IMR-90 (cell line): ENCODE measurements at regions not wholly inside any gene's neighbourhood (a gene's known extent, or its start where the extent isn't known, plus 50 kb on each side); places are given as distances from the start of the nearest gene placed in this dataset.

Experiments used
- ATAC-seq: fragments of 200-7000 bp; cut with Tn5 transposase; 2 replicates; pipeline ENCODE4 v1.9.1; 2020; ENCODE audit warnings: low read depth, mild to moderate bottlenecking, moderate library complexity
- BruUV-seq: library from RNA; stranded (reverse); fragments of 400-500 nt; replicated peaks from 2 replicates; lab custom pipeline; 2021; lab: Mats Ljungman, UMichigan
- CTCF ChIA-PET: fragments of 300-600 bp; formaldehyde crosslinking; extraction: SDS; loops from one replicate; lab custom pipeline; 2021; ENCODE audit warnings: antibody characterized with exemption; lab: Yijun Ruan, JAX
- POLR2A ChIA-PET: fragments of 300-600 bp; sonication (Branson Sonifier 250); formaldehyde crosslinking; loops from one replicate; lab custom pipeline; 2022; ENCODE audit warnings: antibody characterized with exemption; ENCODE audit not compliant: unreplicated experiment; lab: Charles Lee
- DNase-seq: peaks from one replicate; pipeline ENCODE4 v3.0.0; 2013
- H2AFZ ChIP-seq: replicated peaks from 2 replicates; pipeline ENCODE3; 2013; ENCODE audit warnings: low read length, mild to moderate bottlenecking; ENCODE audit not compliant: poor library complexity
- H2AK5ac ChIP-seq: 2 replicates; pipeline ENCODE4 v1.6.1; 2013; ENCODE audit warnings: low read depth, low read length, inconsistent platforms
- H2AK9ac ChIP-seq: replicated peaks from 2 replicates; pipeline ENCODE3; 2013; ENCODE audit warnings: mild to moderate bottlenecking, low read depth, low read length, moderate library complexity; ENCODE audit not compliant: poor library complexity
- H2BK120ac ChIP-seq: 2 replicates; pipeline ENCODE4 v1.6.1; 2013; ENCODE audit warnings: low read depth, low read length, inconsistent platforms
- H2BK15ac ChIP-seq: 3 replicates; pipeline ENCODE4 v1.6.1; 2013; ENCODE audit warnings: low read depth, low read length, inconsistent platforms
- H2BK20ac ChIP-seq: 2 replicates; pipeline ENCODE4 v1.6.1; 2013; ENCODE audit warnings: low read depth, mild to moderate bottlenecking, inconsistent platforms, low read length, moderate library complexity
- H2BK5ac ChIP-seq: 2 replicates; pipeline ENCODE4 v1.6.1; 2013; ENCODE audit warnings: mild to moderate bottlenecking, low read depth, low read length, inconsistent platforms; ENCODE audit not compliant: poor library complexity, severe bottlenecking
- H3K14ac ChIP-seq: replicated peaks from 2 replicates; pipeline ENCODE4 v1.6.1; 2013; ENCODE audit warnings: low read depth, low read length, inconsistent platforms
- H3K18ac ChIP-seq: 2 replicates; pipeline ENCODE4 v1.6.1; 2013; ENCODE audit warnings: low read depth, low read length, control low read depth
- H3K23ac ChIP-seq: 2 replicates; pipeline ENCODE4 v1.6.1; 2013; ENCODE audit warnings: low read depth, low read length, inconsistent platforms
- H3K27ac ChIP-seq: 2 replicates; pipeline ENCODE4 v1.5.1; 2013; ENCODE audit warnings: mild to moderate bottlenecking, control low read depth, low read length; ENCODE audit not compliant: insufficient read depth
- H3K27me3 ChIP-seq: 2 replicates; pipeline ENCODE4 v1.6.1; 2013; ENCODE audit warnings: low read length; ENCODE audit not compliant: control insufficient read depth, insufficient read depth
- H3K36me3 ChIP-seq: 2 replicates; pipeline ENCODE4 v1.6.1; 2013; ENCODE audit warnings: low read length, mixed read lengths; ENCODE audit not compliant: control insufficient read depth, insufficient read depth
- H3K4ac ChIP-seq: 2 replicates; pipeline ENCODE4 v1.6.1; 2013; ENCODE audit warnings: low read depth, low read length, inconsistent platforms
- H3K4me1 ChIP-seq: 2 replicates; pipeline ENCODE4 v1.6.1; 2013; ENCODE audit warnings: low read length, mixed read lengths; ENCODE audit not compliant: control insufficient read depth, insufficient read depth
- H3K4me2 ChIP-seq: 2 replicates; pipeline ENCODE4 v1.6.1; 2013; ENCODE audit warnings: low read depth, mild to moderate bottlenecking, control low read depth, low read length, moderate library complexity
- H3K4me3 ChIP-seq: 2 replicates; pipeline ENCODE4 v1.5.1; 2013; ENCODE audit warnings: low read depth, mild to moderate bottlenecking, control low read depth, low read length, moderate library complexity; ENCODE audit not compliant: insufficient read depth
- H3K56ac ChIP-seq: 2 replicates; pipeline ENCODE4 v1.6.1; 2013; ENCODE audit warnings: low read length, inconsistent platforms; ENCODE audit not compliant: insufficient read depth; ENCODE audit errors: extremely low read depth
- H3K79me1 ChIP-seq, 2 experiments: 2 replicates each; pipeline ENCODE4 v1.6.1; 2013; ENCODE audit warnings: low read length in 2 of 2, inconsistent platforms in 1 of 2, low read depth in 1 of 2
- H3K9ac ChIP-seq: 2 replicates; pipeline ENCODE4 v1.6.1; 2013; ENCODE audit warnings: low read depth, low read length, control low read depth
- H3K9me1 ChIP-seq: 2 replicates; pipeline ENCODE4 v1.6.1; 2013; ENCODE audit warnings: low read length, inconsistent platforms; ENCODE audit not compliant: insufficient read depth
- H3K9me3 ChIP-seq: 2 replicates; pipeline ENCODE4 v1.6.1; 2013; ENCODE audit warnings: low read length; ENCODE audit not compliant: control insufficient read depth, insufficient read depth
- H4K20me1 ChIP-seq: 2 replicates; pipeline ENCODE4 v1.6.1; 2013; ENCODE audit warnings: low read length, inconsistent platforms; ENCODE audit not compliant: insufficient read depth
- H4K5ac ChIP-seq: 2 replicates; pipeline ENCODE4 v1.6.1; 2013; ENCODE audit warnings: mild to moderate bottlenecking, low read depth, low read length, control low read depth
- H4K8ac ChIP-seq, 2 experiments: 2 replicates each; pipeline ENCODE4 v1.6.1; 2013; ENCODE audit warnings: low read depth in 2 of 2, low read length in 2 of 2, control low read depth in 1 of 2, inconsistent platforms in 1 of 2
- H4K91ac ChIP-seq: 2 replicates; pipeline ENCODE4 v1.6.1; 2013; ENCODE audit warnings: low read depth, low read length, inconsistent platforms; ENCODE audit not compliant: insufficient read depth
- FOS ChIP-seq: fragments of 150-350 bp; IDR thresholded peaks from 2 replicates; pipeline ENCODE4 v1.6.1; 2016; ENCODE audit warnings: low read depth, low read length
- MAFK ChIP-seq: IDR thresholded peaks from 2 replicates; pipeline ENCODE4 v1.6.1; 2012; ENCODE audit warnings: low read depth, low read length, improper control_type of control experiment
- MAZ ChIP-seq: IDR thresholded peaks from 2 replicates; pipeline ENCODE4 v1.6.1; 2012; ENCODE audit warnings: low read depth, mild to moderate bottlenecking, low read length, improper control_type of control experiment, moderate library complexity, borderline replicate concordance
- NFE2L2 ChIP-seq: fragments of 150-350 bp; IDR thresholded peaks from 2 replicates; pipeline ENCODE4 v1.6.1; 2016; ENCODE audit warnings: low read depth, mild to moderate bottlenecking, low read length
- RAD21 ChIP-seq: IDR thresholded peaks from 2 replicates; pipeline ENCODE4 v1.6.1; 2012; ENCODE audit warnings: low read length, improper control_type of control experiment
- RCOR1 ChIP-seq: IDR thresholded peaks from 2 replicates; pipeline ENCODE4 v1.6.1; 2012; ENCODE audit warnings: mild to moderate bottlenecking, low read length, improper control_type of control experiment; ENCODE audit not compliant: insufficient replicate concordance
- RFX5 ChIP-seq: IDR thresholded peaks from 2 replicates; pipeline ENCODE4 v1.8.0; 2012; ENCODE audit warnings: low read depth, mild to moderate bottlenecking, low read length, moderate library complexity
- SMC3 ChIP-seq: fragments of 150-350 bp; IDR thresholded peaks from 2 replicates; pipeline ENCODE4 v1.6.1; 2016; ENCODE audit warnings: low read depth, mild to moderate bottlenecking, antibody characterized with exemption, low read length, moderate library complexity
- WGBS, 2 experiments: methylation state at CpG; one replicate each; pipeline versions ENCODE4 v1.1.5 to v1.1.7; 2013; ENCODE audit warnings: missing lambda C conversion rate in 2 of 2; ENCODE audit not compliant: insufficient read length in 1 of 2; ENCODE audit errors: extremely low coverage in 2 of 2; 5-methylcytosine and 5-hydroxymethylcytosine counted together
- dilution Hi-C: fragments of 300-500 bp; cut with HindIII; formaldehyde crosslinking; loops from one replicate; pipeline ENCODE4 v1.14.3; 2018; ENCODE audit warnings: low sequenced_read_pairs; ENCODE audit not compliant: unreplicated experiment
- in situ Hi-C: fragments of 300-500 bp; cut with MboI; formaldehyde crosslinking; loops from 3 replicates; pipeline ENCODE4 v1.14.3; 2019; ENCODE audit warnings: low sequenced_read_pairs, inconsistent platforms, mixed read lengths
- intact Hi-C: fragments of 100-400 bp; cut with micrococcal nuclease; formaldehyde crosslinking; loops from 2 replicates; pipeline ENCODE4 v1.10.0; 2022
- TF ChIP-seq, protein P1 (sequence below): conservative IDR thresholded peaks from 2 replicates; pipeline ENCODE4 v1.5.1; 2012; ENCODE audit warnings: mild to moderate bottlenecking, low read depth, low read length, improper control_type of control experiment

DNA sequence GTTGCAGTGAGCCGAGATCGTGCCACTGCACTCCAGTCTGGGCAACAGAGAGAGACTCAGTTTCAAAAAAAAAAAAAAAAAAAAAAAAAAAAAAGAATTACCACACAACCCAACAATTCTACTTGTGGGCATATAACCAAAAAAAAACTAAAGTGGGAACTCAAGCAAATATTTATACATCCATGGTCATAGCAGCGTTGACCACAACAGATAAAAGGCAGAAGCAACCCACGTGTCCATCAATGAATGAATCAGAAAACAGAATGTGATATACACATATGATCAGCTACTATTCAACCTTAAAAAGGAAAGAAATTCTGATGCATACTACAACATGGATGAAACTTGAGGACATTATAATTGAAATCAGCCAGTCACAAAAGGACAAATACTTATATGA is 179.3 kb upstream of the NEBL start:
- ATAC-seq (no peak), DNase-seq (no peak)
- intact Hi-C loops: loop anchor here (5.0 kb wide), 4 partner anchors 446 to 1991 kb away; no protein-coding TSS in a partner anchor
- dilution Hi-C loops: no loop called here
- no peak overlapping the region for H4K91ac ChIP-seq
- no peaks in the 10 kb centered on the region for H3K4me1 ChIP-seq
- no CpG with 5 or more reads among the region's 4 CpGs for WGBS, 2 experiments
- no peak overlapping the region for H3K4me2 ChIP-seq
- H2BK15ac ChIP-seq: no peak overlapping the region
- TF ChIP-seq RFX5 (no peak), MAFK (no peak), SMC3 (no peak), NFE2L2 (no peak), RCOR1 (no peak), MAZ (no peak), FOS (no peak), RAD21 (no peak)
- TF ChIP-seq, protein P1, sequence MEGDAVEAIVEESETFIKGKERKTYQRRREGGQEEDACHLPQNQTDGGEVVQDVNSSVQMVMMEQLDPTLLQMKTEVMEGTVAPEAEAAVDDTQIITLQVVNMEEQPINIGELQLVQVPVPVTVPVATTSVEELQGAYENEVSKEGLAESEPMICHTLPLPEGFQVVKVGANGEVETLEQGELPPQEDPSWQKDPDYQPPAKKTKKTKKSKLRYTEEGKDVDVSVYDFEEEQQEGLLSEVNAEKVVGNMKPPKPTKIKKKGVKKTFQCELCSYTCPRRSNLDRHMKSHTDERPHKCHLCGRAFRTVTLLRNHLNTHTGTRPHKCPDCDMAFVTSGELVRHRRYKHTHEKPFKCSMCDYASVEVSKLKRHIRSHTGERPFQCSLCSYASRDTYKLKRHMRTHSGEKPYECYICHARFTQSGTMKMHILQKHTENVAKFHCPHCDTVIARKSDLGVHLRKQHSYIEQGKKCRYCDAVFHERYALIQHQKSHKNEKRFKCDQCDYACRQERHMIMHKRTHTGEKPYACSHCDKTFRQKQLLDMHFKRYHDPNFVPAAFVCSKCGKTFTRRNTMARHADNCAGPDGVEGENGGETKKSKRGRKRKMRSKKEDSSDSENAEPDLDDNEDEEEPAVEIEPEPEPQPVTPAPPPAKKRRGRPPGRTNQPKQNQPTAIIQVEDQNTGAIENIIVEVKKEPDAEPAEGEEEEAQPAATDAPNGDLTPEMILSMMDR: no peak
- H3K27me3 ChIP-seq: 0 out of 2 replicates have a peak, but pooled peaks cover 2% of the 10 kb centered on the region
- H3K4me3 ChIP-seq: no peak overlapping the region
- ChIA-PET POLR2A (interaction anchor here (0.5 kb wide), 1 partner anchor 483 kb away, joined by 4 read pairs; no protein-coding TSS in a partner anchor), CTCF (interaction anchor here (0.6 kb wide), 1 partner anchor 888 kb away, joined by 3 read pairs; no protein-coding TSS in a partner anchor)
- no peak overlapping the region for H3K9ac ChIP-seq
- H4K5ac ChIP-seq: no peak overlapping the region
- H4K8ac ChIP-seq: no peak overlapping the region
- in situ Hi-C loops: loop anchor here (25.0 kb wide), 3 partner anchors 411 to 886 kb away; no protein-coding TSS in a partner anchor
- H3K56ac ChIP-seq: no peak overlapping the region
- no peaks in the 10 kb centered on the region for H4K20me1 ChIP-seq
- no peak overlapping the region for H2BK120ac ChIP-seq
- H3K18ac ChIP-seq: no peak overlapping the region
- no peaks in the 10 kb centered on the region for H3K9me1 ChIP-seq
- no peak overlapping the region for H3K27ac ChIP-seq
- H3K14ac ChIP-seq: no peak overlapping the region
- H2BK5ac ChIP-seq: no peak overlapping the region
- H2AFZ ChIP-seq: no peak overlapping the region
- H3K4ac ChIP-seq: no peak overlapping the region
- H3K9me3 ChIP-seq: no peaks in the 10 kb centered on the region
- no peak overlapping the region for H3K23ac ChIP-seq
- H2BK20ac ChIP-seq: no peak overlapping the region
- no peaks in the 10 kb centered on the region for H3K36me3 ChIP-seq
- no peak overlapping the region for H2AK5ac ChIP-seq
- no peaks in the 10 kb centered on the region for H3K79me1 ChIP-seq
- BruUV-seq: no TSS peak
- H2AK9ac ChIP-seq: no peak overlapping the region
